IPS-18c (cell line): ENCODE measurements at regions not wholly inside any gene's neighbourhood (a gene's known extent, or its start where the extent isn't known, plus 50 kb on each side); places are given as distances from the start of the nearest gene placed in this dataset.
"Not testable (repeated sequence)": the region's sequence is repeated elsewhere in the genome, so short reads cannot be mapped to it uniquely, and the experiment has no call there.

ENCODE experiments used
- H3K4me3 ChIP-seq: 2 replicates; pipeline ENCODE4 v1.7.0; 2013; ENCODE audit warnings: low read depth, mild to moderate bottlenecking, low read length, moderate library complexity; ENCODE audit not compliant: insufficient read depth
- H3K9me3 ChIP-seq: one replicate; pipeline ENCODE4 v1.6.1; 2013; ENCODE audit warnings: mild to moderate bottlenecking, low read length, moderate library complexity; ENCODE audit not compliant: control insufficient read depth, insufficient read depth

GRCh38 chr2:160613466-160614153, 120.0 kb upstream of the RBMS1 start:
- no peak overlapping the region for H3K4me3 ChIP-seq

GRCh38 chr2:160614391-160614790, 120.8 kb upstream of the RBMS1 start:
- Histone ChIP-seq H3K9me3 (no peaks in the 10 kb centered on the region), H3K4me3 (no peak overlapping the region)

More at GRCh38 chr2:160613466-160614153, 120.0 kb upstream of the RBMS1 start:
- H3K9me3 ChIP-seq, result no peaks in the 10 kb centered on the region

GRCh38 chr2:160615706-160616105, 122.1 kb upstream of the RBMS1 start:
- no peak overlapping the region for H3K4me3 ChIP-seq
- H3K9me3 ChIP-seq, result no peaks in the 10 kb centered on the region

GRCh38 chr2:160616149-160616548, 122.5 kb upstream of the RBMS1 start:
- no peaks in the 10 kb centered on the region for H3K9me3 ChIP-seq
- no peak overlapping the region for H3K4me3 ChIP-seq

GRCh38 chr2:160621748-160622147, 128.1 kb upstream of the RBMS1 start:
- Histone ChIP-seq H3K9me3 (no peaks in the 10 kb centered on the region), H3K4me3 (no peak overlapping the region)

- H3K9me3 ChIP-seq, H3K4me3 ChIP-seq: not testable (repeated sequence)
Measured at GRCh38 chr2:160628020-160628637, 134.5 kb upstream of the RBMS1 start.

GRCh38 chr2:160628811-160629210, 135.2 kb upstream of the RBMS1 start:
- H3K4me3 ChIP-seq, result no peak overlapping the region
- no peaks in the 10 kb centered on the region for H3K9me3 ChIP-seq

- no peaks in the 10 kb centered on the region for H3K9me3 ChIP-seq
- H3K4me3 ChIP-seq, result no peak overlapping the region
Measured at GRCh38 chr2:160630801-160631590, 137.4 kb upstream of the RBMS1 start.

- H3K4me3 ChIP-seq, result no peak overlapping the region
- no peaks in the 10 kb centered on the region for H3K9me3 ChIP-seq
Measured at GRCh38 chr2:160632084-160632975, 138.7 kb upstream of the RBMS1 start.

GRCh38 chr2:160634436-160634835, 140.8 kb upstream of the RBMS1 start:
- H3K4me3 ChIP-seq, result no peak overlapping the region
- no peaks in the 10 kb centered on the region for H3K9me3 ChIP-seq

- Histone ChIP-seq H3K9me3 (peaks cover 3% of the 10 kb centered on the region), H3K4me3 (no peak overlapping the region)
Measured at GRCh38 chr2:160635488-160635887, 141.9 kb upstream of the RBMS1 start.

GRCh38 chr2:160639472-160639871, 145.9 kb upstream of the RBMS1 start:
- H3K4me3 ChIP-seq, result no peak overlapping the region
- peaks cover 3% of the 10 kb centered on the region for H3K9me3 ChIP-seq

GRCh38 chr2:160646684-160647444, 153.3 kb upstream of the RBMS1 start:
- no peak overlapping the region for H3K4me3 ChIP-seq

GRCh38 chr2:160647967-160648685, 154.5 kb upstream of the RBMS1 start:
- H3K9me3 ChIP-seq, result no peaks in the 10 kb centered on the region

More at GRCh38 chr2:160646684-160647444, 153.3 kb upstream of the RBMS1 start:
- no peaks in the 10 kb centered on the region for H3K9me3 ChIP-seq

GRCh38 chr2:160649698-160650097, 156.1 kb upstream of the RBMS1 start:
- H3K4me3 ChIP-seq, result no peak overlapping the region
- no peaks in the 10 kb centered on the region for H3K9me3 ChIP-seq

More at GRCh38 chr2:160647967-160648685, 154.5 kb upstream of the RBMS1 start:
- H3K4me3 ChIP-seq, result no peak overlapping the region
